ENCODE measurements at regions not wholly inside any gene's neighbourhood (a gene's known extent, or its start where the extent isn't known, plus 50 kb on each side); places are given as distances from the start of the nearest gene placed in this dataset.

DNA sequence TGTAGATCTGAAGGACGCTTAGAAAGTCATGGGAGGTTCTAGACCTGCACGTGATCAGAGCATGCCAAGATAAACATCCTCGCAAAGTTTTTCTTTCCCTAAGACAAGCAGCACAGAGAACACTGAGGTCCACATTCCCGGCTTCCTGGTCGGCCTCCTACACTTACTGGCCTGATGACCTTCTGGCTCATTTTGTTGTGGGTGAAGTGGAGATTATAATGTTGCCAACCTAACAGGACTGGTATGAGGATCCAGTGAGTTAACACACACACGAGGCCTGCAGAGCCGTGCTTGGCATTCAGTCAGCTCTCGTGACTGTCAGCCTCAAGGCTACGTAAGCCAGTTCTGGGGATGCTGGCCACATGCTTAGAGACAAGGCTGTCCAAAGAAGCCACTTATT is 186.0 kb downstream of the TENT4A start:
- TF ChIP-seq, protein P1, sequence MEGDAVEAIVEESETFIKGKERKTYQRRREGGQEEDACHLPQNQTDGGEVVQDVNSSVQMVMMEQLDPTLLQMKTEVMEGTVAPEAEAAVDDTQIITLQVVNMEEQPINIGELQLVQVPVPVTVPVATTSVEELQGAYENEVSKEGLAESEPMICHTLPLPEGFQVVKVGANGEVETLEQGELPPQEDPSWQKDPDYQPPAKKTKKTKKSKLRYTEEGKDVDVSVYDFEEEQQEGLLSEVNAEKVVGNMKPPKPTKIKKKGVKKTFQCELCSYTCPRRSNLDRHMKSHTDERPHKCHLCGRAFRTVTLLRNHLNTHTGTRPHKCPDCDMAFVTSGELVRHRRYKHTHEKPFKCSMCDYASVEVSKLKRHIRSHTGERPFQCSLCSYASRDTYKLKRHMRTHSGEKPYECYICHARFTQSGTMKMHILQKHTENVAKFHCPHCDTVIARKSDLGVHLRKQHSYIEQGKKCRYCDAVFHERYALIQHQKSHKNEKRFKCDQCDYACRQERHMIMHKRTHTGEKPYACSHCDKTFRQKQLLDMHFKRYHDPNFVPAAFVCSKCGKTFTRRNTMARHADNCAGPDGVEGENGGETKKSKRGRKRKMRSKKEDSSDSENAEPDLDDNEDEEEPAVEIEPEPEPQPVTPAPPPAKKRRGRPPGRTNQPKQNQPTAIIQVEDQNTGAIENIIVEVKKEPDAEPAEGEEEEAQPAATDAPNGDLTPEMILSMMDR (IDR thresholded peaks at IDR 0.05; ENCODE audit: low read length): no peak
- no peak for TF ChIP-seq EZH2 (IDR thresholded peaks at IDR 0.05; ENCODE audit: borderline replicate concordance, low read length)
